Karpas-422 (cell line): ENCODE measurements at regions not wholly inside any gene's neighbourhood (a gene's known extent, or its start where the extent isn't known, plus 50 kb on each side); places are given as distances from the start of the nearest gene placed in this dataset.
"Not testable (repeated sequence)": the region's sequence is repeated elsewhere in the genome, so short reads cannot be mapped to it uniquely, and the experiment has no call there.

Experiments
- DNase-seq: peaks from one replicate; pipeline ENCODE4 v3.0.0-alpha.2; 2015
- H2AFZ ChIP-seq: fragments of 200-600 bp; sonication (generic); 2 replicates; pipeline ENCODE4 v1.6.1; 2014; ENCODE audit warnings: antibody characterized with exemption, low read length, mixed read lengths
- H3K27ac ChIP-seq: fragments of 200-600 bp; sonication (generic); 2 replicates; pipeline ENCODE4 v1.5.1; 2014; ENCODE audit warnings: mild to moderate bottlenecking, low read length, moderate library complexity
- H3K27me3 ChIP-seq: fragments of 200-600 bp; sonication (generic); 2 replicates; pipeline ENCODE4 v1.6.1; 2014; ENCODE audit warnings: low read length, mixed read lengths
- H3K36me3 ChIP-seq: fragments of 200-600 bp; sonication (generic); 2 replicates; pipeline ENCODE4 v1.6.1; 2014; ENCODE audit warnings: low read length, mixed read lengths; ENCODE audit not compliant: insufficient read depth
- H3K4me1 ChIP-seq: fragments of 200-600 bp; sonication (generic); 2 replicates; pipeline ENCODE4 v1.6.1; 2014; ENCODE audit warnings: mild to moderate bottlenecking, low read length, mixed read lengths
- H3K4me2 ChIP-seq: fragments of 200-600 bp; sonication (generic); 2 replicates; pipeline ENCODE4 v1.6.1; 2014; ENCODE audit warnings: low read length, low read depth, mild to moderate bottlenecking; ENCODE audit not compliant: poor library complexity, severe bottlenecking
- H3K4me3 ChIP-seq: fragments of 200-600 bp; sonication (generic); 2 replicates; pipeline ENCODE4 v1.5.1; 2014; ENCODE audit warnings: mild to moderate bottlenecking, antibody characterized with exemption, low read length, mixed read lengths
- H3K79me2 ChIP-seq: fragments of 200-600 bp; sonication (generic); 2 replicates; pipeline ENCODE4 v1.6.1; 2014; ENCODE audit warnings: mild to moderate bottlenecking, low read length, mixed read lengths
- H3K9ac ChIP-seq: fragments of 200-600 bp; sonication (generic); 2 replicates; pipeline ENCODE4 v1.6.0; 2014; ENCODE audit warnings: low read length
- H3K9me2 ChIP-seq: fragments of 200-600 bp; sonication (generic), shearing (Covaris generic); replicated peaks from 2 replicates; pipeline ENCODE4 v1.6.0; 2014; ENCODE audit warnings: mild to moderate bottlenecking, low read length, moderate library complexity; ENCODE audit not compliant: insufficient read depth
- H3K9me3 ChIP-seq: fragments of 300-700, 200-600 bp; sonication (generic); 2 replicates; pipeline ENCODE4 v1.6.1; 2014; ENCODE audit warnings: low read length, mixed read lengths
- H4K20me1 ChIP-seq: fragments of 200-600 bp; sonication (generic); 2 replicates; pipeline ENCODE4 v1.6.1; 2014; ENCODE audit warnings: mild to moderate bottlenecking, antibody characterized with exemption, low read length, low read depth; ENCODE audit not compliant: insufficient read depth

DNA sequence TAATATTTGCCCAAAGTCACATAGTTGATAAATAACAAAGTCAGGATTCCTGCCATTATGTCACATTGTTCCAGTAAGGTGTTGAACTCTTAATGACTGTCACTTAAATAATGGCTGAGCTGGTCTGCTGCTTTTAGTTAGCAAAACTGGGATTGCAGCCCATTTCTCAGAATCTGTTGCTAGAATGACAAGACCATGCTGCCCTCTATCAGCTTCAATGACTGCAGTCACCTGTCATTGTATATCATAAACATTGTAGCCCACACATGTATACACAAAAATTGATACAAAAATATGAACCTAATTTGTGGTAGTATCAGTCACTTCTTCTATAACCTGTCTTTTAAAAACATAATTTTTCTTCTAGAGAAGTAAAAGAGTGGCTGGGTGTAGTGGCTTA is 121.1 kb downstream of the FAM161A start:
- Histone ChIP-seq H4K20me1 (no peaks in the 10 kb centered on the region), H3K27ac (no peak overlapping the region), H3K36me3 (no peaks in the 10 kb centered on the region), H3K9me3 (no peaks in the 10 kb centered on the region), H3K9ac (no peak overlapping the region), H3K27me3 (no peaks in the 10 kb centered on the region), H3K9me2 (no peaks in the 10 kb centered on the region), H3K4me1 (no peaks in the 10 kb centered on the region), H2AFZ (no peak overlapping the region), H3K4me2 (no peak overlapping the region), H3K79me2 (no peaks in the 10 kb centered on the region), H3K4me3 (no peak overlapping the region)
- DNase-seq, result no peak

DNA sequence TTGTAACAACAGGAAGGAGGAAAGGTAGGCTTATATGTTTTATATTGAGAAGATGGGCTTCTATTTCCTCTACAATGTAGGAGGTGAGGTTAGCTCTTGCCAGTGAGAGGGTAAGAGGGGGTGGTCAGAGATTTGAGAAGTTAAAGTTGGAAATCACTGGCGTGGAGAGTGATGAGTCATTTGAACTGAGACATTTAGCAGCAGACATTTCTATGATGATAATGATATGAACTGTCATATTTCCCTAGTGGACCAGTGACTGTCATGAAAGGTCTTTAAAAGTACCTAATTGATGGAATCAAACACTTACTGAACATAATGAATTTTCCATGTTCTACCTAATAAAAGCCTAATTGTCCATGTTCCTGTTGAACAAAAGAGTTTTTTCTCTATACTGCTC is 126.1 kb downstream of the FAM161A start:
- DNase-seq, result no peak
- peaks cover 4% of the 10 kb centered on the region; the same call in 1 of the 2 replicates for H3K9me3 ChIP-seq
- no peak overlapping the region for H3K4me2 ChIP-seq
- H3K27ac ChIP-seq, result no peak overlapping the region
- H3K4me1 ChIP-seq, result no peaks in the 10 kb centered on the region
- no peak overlapping the region for H3K4me3 ChIP-seq
- no peaks in the 10 kb centered on the region for H3K36me3 ChIP-seq
- no peak overlapping the region for H2AFZ ChIP-seq
- no peak overlapping the region for H3K9ac ChIP-seq
- H3K9me2 ChIP-seq, result no peaks in the 10 kb centered on the region
- no peaks in the 10 kb centered on the region for H3K79me2 ChIP-seq
- H3K27me3 ChIP-seq, result no peaks in the 10 kb centered on the region; the same call in 1 of the 2 replicates
- no peaks in the 10 kb centered on the region for H4K20me1 ChIP-seq

DNA sequence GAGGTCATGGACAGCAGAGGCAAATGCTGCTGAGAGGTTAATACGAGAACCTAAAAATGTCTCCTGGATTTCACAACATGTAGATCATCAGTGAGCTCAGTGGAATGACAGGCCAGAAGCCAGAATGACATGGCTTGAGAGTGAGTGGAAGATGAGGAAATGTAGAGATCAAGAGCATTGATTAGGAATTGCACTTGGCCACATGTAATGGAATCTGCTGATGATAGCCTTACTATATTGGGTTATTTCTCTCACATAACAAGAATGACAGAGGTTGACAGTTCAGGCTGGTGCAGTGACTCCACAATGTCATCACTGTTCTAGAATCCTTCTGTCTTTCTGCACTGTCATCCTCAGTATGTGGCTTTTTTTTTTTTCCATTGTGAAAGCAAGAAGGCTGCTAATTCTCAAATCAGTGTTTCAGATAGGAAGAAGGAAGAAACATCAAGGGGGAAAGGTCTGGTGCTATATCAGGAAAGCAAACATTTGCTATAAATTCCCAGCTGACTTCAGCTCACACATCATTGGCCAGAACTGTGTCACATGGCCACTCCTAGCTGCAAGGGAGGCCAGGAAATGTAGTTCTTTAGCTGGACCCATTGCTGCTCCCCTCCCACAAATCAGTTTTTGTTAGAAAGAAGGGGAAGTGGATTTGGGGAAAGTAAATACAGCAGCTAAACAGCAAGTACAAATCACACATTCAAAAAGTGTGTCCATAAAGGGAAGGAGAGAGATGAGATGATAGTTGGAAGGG is 127.2 kb downstream of the FAM161A start:
- Histone ChIP-seq H3K9ac (no peak overlapping the region), H4K20me1 (no peaks in the 10 kb centered on the region)
- DNase-seq, result no peak

DNA sequence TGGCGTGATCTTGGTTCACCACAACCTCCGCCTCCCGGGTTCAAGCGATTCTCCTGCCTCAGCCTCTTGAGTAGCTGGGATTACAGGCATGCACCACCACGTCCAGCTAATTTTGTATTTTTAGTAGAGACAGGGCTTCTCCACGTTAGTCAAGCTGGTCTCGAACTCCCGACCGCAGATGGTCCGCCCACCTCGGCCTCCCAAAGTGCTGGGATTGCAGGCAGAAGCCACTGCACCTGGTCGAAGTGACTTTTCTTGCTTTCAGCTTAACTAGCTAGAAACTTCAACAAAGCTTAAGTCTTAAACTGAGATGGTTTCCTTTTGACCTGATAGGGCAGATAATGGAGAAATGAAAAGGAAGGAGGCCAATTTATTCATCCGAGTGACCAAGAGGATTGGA is 130.5 kb downstream of the FAM161A start:
- not testable (repeated sequence) for H3K79me2 ChIP-seq, H3K27ac ChIP-seq, H3K4me2 ChIP-seq, H4K20me1 ChIP-seq, H3K9me2 ChIP-seq, H2AFZ ChIP-seq, DNase-seq, H3K4me3 ChIP-seq, H3K36me3 ChIP-seq, H3K9me3 ChIP-seq, H3K9ac ChIP-seq, H3K4me1 ChIP-seq, H3K27me3 ChIP-seq

More for the DNA sequence above, 127.2 kb downstream of the FAM161A start:
- H3K36me3 ChIP-seq, result no peaks in the 10 kb centered on the region
- no peak overlapping the region for H3K4me2 ChIP-seq
- H3K9me3 ChIP-seq, result peaks cover 4% of the 10 kb centered on the region; the same call in 1 of the 2 replicates
- H3K79me2 ChIP-seq, result no peaks in the 10 kb centered on the region
- no peaks in the 10 kb centered on the region; the same call in 1 of the 2 replicates for H3K27me3 ChIP-seq
- no peak overlapping the region for H3K4me3 ChIP-seq
- H3K27ac ChIP-seq, result no peak overlapping the region
- no peaks in the 10 kb centered on the region for H3K4me1 ChIP-seq
- no peaks in the 10 kb centered on the region for H3K9me2 ChIP-seq
- H2AFZ ChIP-seq, result no peak overlapping the region

DNA sequence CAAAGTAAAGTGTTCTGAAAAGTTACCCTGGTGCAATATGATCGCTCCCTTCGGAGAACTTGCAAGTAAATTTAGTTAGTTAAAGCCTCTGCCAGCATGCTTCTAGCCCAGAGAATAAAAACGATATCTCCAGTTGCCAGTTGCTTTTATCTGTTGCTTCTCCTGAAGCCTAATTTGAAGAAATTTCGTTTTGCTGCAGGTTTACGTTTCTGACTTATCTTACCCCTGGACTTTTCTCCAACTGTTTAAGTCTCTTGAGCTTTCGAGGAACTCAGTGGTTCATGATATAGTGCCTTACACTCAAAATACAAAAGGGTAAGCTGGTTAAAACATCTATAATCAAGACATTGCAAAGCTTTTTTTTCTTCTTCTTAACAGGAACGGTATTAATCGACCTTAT is 131.1 kb downstream of the FAM161A start:
- no peaks in the 10 kb centered on the region; the same call in 1 of the 2 replicates for H3K27me3 ChIP-seq
- no peak overlapping the region for H3K27ac ChIP-seq
- no peak for DNase-seq
- no peak overlapping the region for H3K4me2 ChIP-seq
- no peaks in the 10 kb centered on the region for H3K79me2 ChIP-seq
- H3K9me2 ChIP-seq, result no peaks in the 10 kb centered on the region
- H3K36me3 ChIP-seq, result no peaks in the 10 kb centered on the region
- no peaks in the 10 kb centered on the region for H4K20me1 ChIP-seq
- no peak overlapping the region for H3K4me3 ChIP-seq
- H2AFZ ChIP-seq, result no peak overlapping the region
- peaks cover 4% of the 10 kb centered on the region; the same call in 1 of the 2 replicates for H3K9me3 ChIP-seq
- no peaks in the 10 kb centered on the region for H3K4me1 ChIP-seq
- H3K9ac ChIP-seq, result no peak overlapping the region

DNA sequence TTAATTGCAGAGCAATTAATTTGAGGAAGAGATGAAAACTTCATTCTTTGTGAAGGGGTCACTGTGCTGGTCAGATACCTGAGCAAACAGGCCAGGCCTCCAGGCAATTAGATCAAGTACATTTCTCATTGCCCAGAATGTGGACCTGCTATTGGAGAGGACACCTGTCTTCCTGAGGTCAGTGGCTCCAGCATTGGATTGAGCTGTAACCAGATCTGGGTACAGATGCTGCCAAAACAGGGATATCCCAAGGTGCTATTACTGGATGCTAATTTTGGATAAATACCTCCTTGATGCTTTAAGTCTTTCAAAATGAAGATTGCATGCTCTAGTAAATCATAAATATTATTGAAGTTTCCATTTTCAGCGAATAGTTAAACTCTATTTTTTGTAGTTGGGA is 131.5 kb downstream of the FAM161A start:
- Histone ChIP-seq H2AFZ (no peak overlapping the region), H3K36me3 (no peaks in the 10 kb centered on the region), H3K4me1 (no peaks in the 10 kb centered on the region), H3K79me2 (no peaks in the 10 kb centered on the region), H3K9me2 (no peaks in the 10 kb centered on the region), H3K9me3 (peaks cover 4% of the 10 kb centered on the region; the same call in 1 of the 2 replicates), H3K27me3 (no peaks in the 10 kb centered on the region; the same call in 1 of the 2 replicates), H3K27ac (no peak overlapping the region), H3K4me3 (no peak overlapping the region), H3K4me2 (no peak overlapping the region), H4K20me1 (no peaks in the 10 kb centered on the region), H3K9ac (no peak overlapping the region)
- DNase-seq, result no peak

DNA sequence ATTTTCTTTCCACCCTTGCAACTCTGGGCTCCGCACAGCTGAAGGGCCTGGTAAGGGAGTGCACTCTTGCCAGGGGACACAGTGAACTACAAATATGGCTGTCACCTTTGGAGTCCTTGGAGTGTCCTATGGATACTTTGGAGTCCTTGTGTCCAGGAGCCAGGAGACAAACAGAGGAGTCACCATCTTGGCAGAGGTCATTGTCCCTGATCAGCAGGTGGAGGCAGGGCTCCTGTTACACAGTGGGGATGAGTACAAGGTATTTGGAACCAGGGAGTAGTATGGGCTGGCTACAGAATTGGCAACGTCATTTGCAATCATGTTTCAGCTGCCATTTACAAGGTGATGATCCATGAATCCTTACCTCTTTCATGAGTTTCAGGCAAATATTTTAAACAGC is 132.5 kb downstream of the FAM161A start:
- no peak for DNase-seq
- Histone ChIP-seq H3K27ac (no peak overlapping the region), H3K27me3 (no peaks in the 10 kb centered on the region; the same call in 1 of the 2 replicates), H3K9me2 (no peaks in the 10 kb centered on the region), H4K20me1 (no peaks in the 10 kb centered on the region), H3K36me3 (no peaks in the 10 kb centered on the region), H2AFZ (no peak overlapping the region), H3K9ac (no peak overlapping the region), H3K9me3 (no peaks in the 10 kb centered on the region), H3K4me2 (no peak overlapping the region), H3K79me2 (no peaks in the 10 kb centered on the region), H3K4me3 (no peak overlapping the region), H3K4me1 (no peaks in the 10 kb centered on the region)

DNA sequence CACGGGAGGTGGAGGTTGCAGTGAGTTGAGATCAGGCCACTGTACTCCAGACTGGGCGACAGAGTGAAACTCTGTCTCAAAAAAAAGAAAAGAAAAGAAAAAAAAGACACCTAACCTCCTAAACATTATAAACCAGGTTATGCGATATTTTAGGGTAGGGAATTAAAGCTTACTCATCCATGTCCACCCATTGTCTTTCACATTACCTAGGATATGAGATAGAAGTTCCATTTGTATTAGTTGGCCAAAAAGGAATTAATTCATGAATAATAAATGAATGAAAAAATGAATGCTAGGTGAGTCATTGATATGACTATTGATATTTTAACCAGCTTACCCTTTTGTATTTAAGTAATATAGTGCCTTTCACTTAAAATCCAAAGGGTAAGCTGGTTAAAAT is 132.9 kb downstream of the FAM161A start:
- H3K27ac ChIP-seq, result no peak overlapping the region
- no peak overlapping the region for H3K4me2 ChIP-seq
- H3K27me3 ChIP-seq, result no peaks in the 10 kb centered on the region

More for the DNA sequence above, 132.9 kb downstream of the FAM161A start:
- no peaks in the 10 kb centered on the region for H3K9me2 ChIP-seq
- no peak for DNase-seq
- no peaks in the 10 kb centered on the region for H3K9me3 ChIP-seq
- no peaks in the 10 kb centered on the region for H3K4me1 ChIP-seq
- no peaks in the 10 kb centered on the region for H3K79me2 ChIP-seq
- H2AFZ ChIP-seq, result no peak overlapping the region
- H4K20me1 ChIP-seq, result no peaks in the 10 kb centered on the region
- no peaks in the 10 kb centered on the region for H3K36me3 ChIP-seq
- H3K9ac ChIP-seq, result no peak overlapping the region
- H3K4me3 ChIP-seq, result no peak overlapping the region
